Lower leg skin (tissue), 4 donors: ENCODE measurements at regions not wholly inside any gene's neighbourhood (a gene's known extent, or its start where the extent isn't known, plus 50 kb on each side); places are given as distances from the start of the nearest gene placed in this dataset.

Experiments
- DNase-seq, 2 donors: peaks; one replicate each; pipeline ENCODE4 v3.0.0-alpha.2; 2019; ENCODE audit warnings: low spot score in 2 of 2
- H3K4me3 ChIP-seq: fragments of 200-600 bp; sonication (generic); 2 replicates; pipeline ENCODE4 v1.5.1; 2017; ENCODE audit warnings: mild to moderate bottlenecking, low read depth; ENCODE audit not compliant: poor library complexity, severe bottlenecking
- CTCF ChIP-seq, 3 donors: fragments of 450-650 bp; IDR thresholded peaks; one replicate each; pipeline ENCODE4 v1.5.1; 2016; ENCODE audit warnings: antibody characterized with exemption in 3 of 3, mild to moderate bottlenecking in 3 of 3, moderate library complexity in 2 of 3
- POLR2A ChIP-seq, 2 donors: fragments of 450-650 bp; IDR thresholded peaks; one replicate each; pipeline ENCODE4 v1.6.1; 2016 to 2017; ENCODE audit warnings: antibody characterized with exemption in 2 of 2, mild to moderate bottlenecking in 1 of 2, moderate library complexity in 1 of 2
- WGBS, 2 donors: methylation state at CpG; one replicate each; pipeline ENCODE4 v1.1.5; 2018; 5-methylcytosine and 5-hydroxymethylcytosine counted together
- intact Hi-C: fragments of 100-400 bp; cut with DNase I; formaldehyde crosslinking; loops from one replicate; pipeline ENCODE4 v1.15.0; 2023; ENCODE audit warnings: low total_unique reads

GRCh38 chr3:28104896-28105534 lies 136.4 kb upstream of the CMC1 start:
- WGBS, 2 donors, result 83 to 89% methylated on average over 11 of the region's 11 CpGs
- no peak for TF ChIP-seq POLR2A (IDR thresholded peaks at IDR 0.05)
- no peak for TF ChIP-seq CTCF (IDR thresholded peaks at IDR 0.05)
- intact Hi-C loops, result no loop called here
- no peak overlapping the region for H3K4me3 ChIP-seq
- DNase-seq, result no peak

- TF ChIP-seq POLR2A (IDR thresholded peaks at IDR 0.05) (no peak), CTCF (IDR thresholded peaks at IDR 0.05) (no peak)
- H3K4me3 ChIP-seq, result no peak overlapping the region
- WGBS, 2 donors, result 80 to 94% methylated on average over 2 of the region's 2 CpGs
- intact Hi-C loops, result no loop called here
- DNase-seq, result no peak
Measured at GRCh38 chr3:28109829-28110228, 131.6 kb upstream of the CMC1 start.

- no peak for TF ChIP-seq CTCF (IDR thresholded peaks at IDR 0.05)
- no peak for TF ChIP-seq POLR2A (IDR thresholded peaks at IDR 0.05)
- intact Hi-C loops, result no loop called here
- DNase-seq, result no peak
Measured at GRCh38 chr3:28110869-28111268, 130.6 kb upstream of the CMC1 start.

GRCh38 chr3:28114893-28115292 lies 126.5 kb upstream of the CMC1 start:
- TF ChIP-seq POLR2A (IDR thresholded peaks at IDR 0.05) (no peak), CTCF (IDR thresholded peaks at IDR 0.05) (no peak)
- WGBS, 2 donors, result 81 to 84% methylated on average over 4 of the region's 4 CpGs
- DNase-seq, result no peak
- H3K4me3 ChIP-seq, result no peak overlapping the region
- intact Hi-C loops, result no loop called here

More at GRCh38 chr3:28110869-28111268, 130.6 kb upstream of the CMC1 start:
- H3K4me3 ChIP-seq, result no peak overlapping the region

- 94 to 100% methylated on average over 1 of the region's 1 CpG for WGBS, 2 donors
- intact Hi-C loops, result no loop called here
Measured at GRCh38 chr3:28115316-28115715, 126.1 kb upstream of the CMC1 start.

More at GRCh38 chr3:28115316-28115715, 126.1 kb upstream of the CMC1 start:
- no peak for DNase-seq
- H3K4me3 ChIP-seq, result no peak overlapping the region
- TF ChIP-seq POLR2A (IDR thresholded peaks at IDR 0.05) (no peak), CTCF (IDR thresholded peaks at IDR 0.05) (no peak)
